Ammon's horn (tissue), 1 donor: ENCODE measurements at regions not wholly inside any gene's neighbourhood (a gene's known extent, or its start where the extent isn't known, plus 50 kb on each side); places are given as distances from the start of the nearest gene placed in this dataset.

Experiments
- DNase-seq: peaks from one replicate; pipeline ENCODE4 v3.0.0-alpha.2; 2016; ENCODE audit warnings: low spot score

GRCh38 chrX:39953879-39954278 lies 143.9 kb downstream of the BCOR start:
- DNase-seq, result no peak

GRCh38 chrX:39954851-39955250 lies 142.9 kb downstream of the BCOR start:
- DNase-seq, result no peak

GRCh38 chrX:39955625-39956024 lies 142.1 kb downstream of the BCOR start:
- DNase-seq, result no peak

GRCh38 chrX:39956803-39957394 lies 140.9 kb downstream of the BCOR start:
- DNase-seq, result no peak

GRCh38 chrX:39957816-39958566 lies 139.8 kb downstream of the BCOR start:
- no peak for DNase-seq

- no peak for DNase-seq
Measured at GRCh38 chrX:39958850-39959249, 138.9 kb downstream of the BCOR start.

- DNase-seq, result no peak
Measured at GRCh38 chrX:39960219-39960618, 137.5 kb downstream of the BCOR start.

- DNase-seq, result no peak
Measured at GRCh38 chrX:39961441-39961840, 136.3 kb downstream of the BCOR start.

- no peak for DNase-seq
Measured at GRCh38 chrX:39965051-39965573, 132.6 kb downstream of the BCOR start.

- no peak for DNase-seq
Measured at GRCh38 chrX:39966176-39966575, 131.6 kb downstream of the BCOR start.

GRCh38 chrX:39967348-39967747 lies 130.4 kb downstream of the BCOR start:
- no peak for DNase-seq

GRCh38 chrX:39969099-39969818 lies 128.5 kb downstream of the BCOR start:
- no peak for DNase-seq

- DNase-seq, result no peak
Measured at GRCh38 chrX:39969819-39970504, 127.8 kb downstream of the BCOR start.

- DNase-seq, result no peak
Measured at GRCh38 chrX:39971760-39972159, 126.0 kb downstream of the BCOR start.

GRCh38 chrX:39972340-39972739 lies 125.4 kb downstream of the BCOR start:
- no peak for DNase-seq

GRCh38 chrX:39973810-39974209 lies 123.9 kb downstream of the BCOR start:
- no peak for DNase-seq

- no peak for DNase-seq
Measured at GRCh38 chrX:39974270-39974669, 123.5 kb downstream of the BCOR start.

GRCh38 chrX:39975101-39975925 lies 122.4 kb downstream of the BCOR start:
- no peak for DNase-seq

GRCh38 chrX:39981946-39982345 lies 115.8 kb downstream of the BCOR start:
- no peak for DNase-seq

GRCh38 chrX:39982948-39983347 lies 114.8 kb downstream of the BCOR start:
- DNase-seq, result peak; percentile 34

GRCh38 chrX:39983715-39984114 lies 114.0 kb downstream of the BCOR start:
- peak; percentile 11 for DNase-seq
